Fibroblast of lung (primary cell): ENCODE measurements at regions not wholly inside any gene's neighbourhood (a gene's known extent, or its start where the extent isn't known, plus 50 kb on each side); places are given as distances from the start of the nearest gene placed in this dataset.

Experiments used
- CTCF ChIP-seq, 2 donors: IDR thresholded peaks in 1 of 2; conservative IDR thresholded peaks in 1 of 2; 1 replicate in 1 of 2; 2 replicates in 1 of 2; pipeline ENCODE4 v1.5.1; 2011 to 2012; ENCODE audit warnings: low read length in 2 of 2, control low read depth in 1 of 2, inconsistent platforms in 1 of 2, low read depth in 1 of 2, mild to moderate bottlenecking in 1 of 2
- EZH2 ChIP-seq: IDR thresholded peaks from 2 replicates; pipeline ENCODE4 v1.5.1; 2012; ENCODE audit warnings: low read length, control low read depth, mild to moderate bottlenecking; ENCODE audit errors: missing control alignments

GRCh38 chr2:194616334-194616733 lies 1040.7 kb upstream of the SLC39A10 start:
- no peak for TF ChIP-seq CTCF (conservative IDR thresholded peaks at IDR 0.05 in 1 of 2, IDR thresholded peaks at IDR 0.05 in 1 of 2; ENCODE audit: low read depth in 1 of 2, low read length in 2 of 2)
- no peak for TF ChIP-seq EZH2
